Lower leg skin (tissue), 4 donors: ENCODE measurements at regions not wholly inside any gene's neighbourhood (a gene's known extent, or its start where the extent isn't known, plus 50 kb on each side); places are given as distances from the start of the nearest gene placed in this dataset.
A peak's percentile ranks its signal among the peaks of the same experiment; 100 is the strongest.
"Not testable (repeated sequence)": the region's sequence is repeated elsewhere in the genome, so short reads cannot be mapped to it uniquely, and the experiment has no call there.

ENCODE experiments used
- DNase-seq, 2 donors: peaks; one replicate each; pipeline ENCODE4 v3.0.0-alpha.2; 2019; ENCODE audit warnings: low spot score in 2 of 2
- H3K4me3 ChIP-seq: fragments of 200-600 bp; sonication (generic); 2 replicates; pipeline ENCODE4 v1.5.1; 2017; ENCODE audit warnings: mild to moderate bottlenecking, low read depth; ENCODE audit not compliant: poor library complexity, severe bottlenecking
- CTCF ChIP-seq, 3 donors: fragments of 450-650 bp; IDR thresholded peaks; one replicate each; pipeline ENCODE4 v1.5.1; 2016; ENCODE audit warnings: antibody characterized with exemption in 3 of 3, mild to moderate bottlenecking in 3 of 3, moderate library complexity in 2 of 3
- POLR2A ChIP-seq, 2 donors: fragments of 450-650 bp; IDR thresholded peaks; one replicate each; pipeline ENCODE4 v1.6.1; 2016 to 2017; ENCODE audit warnings: antibody characterized with exemption in 2 of 2, mild to moderate bottlenecking in 1 of 2, moderate library complexity in 1 of 2
- WGBS, 2 donors: methylation state at CpG; one replicate each; pipeline ENCODE4 v1.1.5; 2018; 5-methylcytosine and 5-hydroxymethylcytosine counted together
- intact Hi-C: fragments of 100-400 bp; cut with DNase I; formaldehyde crosslinking; loops from one replicate; pipeline ENCODE4 v1.15.0; 2023; ENCODE audit warnings: low total_unique reads

GRCh38 chr1:30368651-30369240, 354.6 kb downstream of the MATN1 start:
- intact Hi-C loops = no loop called here
- no peak for TF ChIP-seq POLR2A (IDR thresholded peaks at IDR 0.05)
- no peak overlapping the region for H3K4me3 ChIP-seq
- peak in 1 of 2 donors; percentile 57 for DNase-seq
- 63 to 70% methylated on average over 6 of the region's 6 CpGs for WGBS, 2 donors

- no peak overlapping the region for H3K4me3 ChIP-seq
- peak in 1 of 2 donors; percentile 58 for DNase-seq
- intact Hi-C loops = no loop called here
- no peak for TF ChIP-seq POLR2A (IDR thresholded peaks at IDR 0.05)
- TF ChIP-seq CTCF (IDR thresholded peaks at IDR 0.05) = no peak
- WGBS, 2 donors = 66 to 70% methylated on average over 5 of the region's 5 CpGs
Measured at GRCh38 chr1:30366911-30367310, 356.5 kb downstream of the MATN1 start.

GRCh38 chr1:30366199-30366598, 357.2 kb downstream of the MATN1 start:
- intact Hi-C loops = no loop called here
- 92 to 95% methylated on average over 4 of the region's 4 CpGs for WGBS, 2 donors
- no peak for DNase-seq
- no peak overlapping the region for H3K4me3 ChIP-seq
- TF ChIP-seq POLR2A (IDR thresholded peaks at IDR 0.05) (no peak), CTCF (IDR thresholded peaks at IDR 0.05) (no peak)

- intact Hi-C loops = no loop called here
- H3K4me3 ChIP-seq = no peak overlapping the region
- TF ChIP-seq CTCF (IDR thresholded peaks at IDR 0.05) = no peak
- TF ChIP-seq POLR2A (IDR thresholded peaks at IDR 0.05) = no peak
- 81 to 86% methylated on average over 3 of the region's 3 CpGs for WGBS, 2 donors
- DNase-seq = peak in 1 of 2 donors; percentile 58
Measured at GRCh38 chr1:30365596-30365995, 357.8 kb downstream of the MATN1 start.

- intact Hi-C loops = no loop called here
- H3K4me3 ChIP-seq = no peak overlapping the region
- TF ChIP-seq POLR2A (IDR thresholded peaks at IDR 0.05) (no peak), CTCF (IDR thresholded peaks at IDR 0.05) (no peak)
- 82 to 85% methylated on average over 3 of the region's 3 CpGs for WGBS, 2 donors
- peak in 1 of 2 donors; percentile 10 for DNase-seq
Measured at GRCh38 chr1:30363031-30363430, 360.4 kb downstream of the MATN1 start.

GRCh38 chr1:30362603-30362990, 360.8 kb downstream of the MATN1 start:
- TF ChIP-seq CTCF (IDR thresholded peaks at IDR 0.05) = no peak
- no peak for TF ChIP-seq POLR2A (IDR thresholded peaks at IDR 0.05)
- no peak overlapping the region for H3K4me3 ChIP-seq
- intact Hi-C loops = no loop called here
- DNase-seq = peak in 1 of 2 donors; percentile 65
- WGBS, 2 donors = 82 to 85% methylated on average over 2 to 6 of the region's 6 CpGs

- H3K4me3 ChIP-seq, intact Hi-C loops, DNase-seq: not testable (repeated sequence)
- WGBS, 2 donors = 76 to 77% methylated on average over 9 to 10 of the region's 10 CpGs
Measured at GRCh38 chr1:30361890-30362602, 361.3 kb downstream of the MATN1 start.
